Kidney (tissue), 13 donors: ENCODE measurements at regions not wholly inside any gene's neighbourhood (a gene's known extent, or its start where the extent isn't known, plus 50 kb on each side); places are given as distances from the start of the nearest gene placed in this dataset.

Experiments used
- DNase-seq, 5 donors: peaks; one replicate each; pipeline ENCODE4 v3.0.0-alpha.2; 2013 to 2020
- FAIRE-seq: peaks from 2 replicates; lab custom pipeline; 2012; peaks lifted over from hg19 to GRCh38; lab: Jason Lieb, UNC
- H3K27ac ChIP-seq, 2 donors: one replicate each; pipeline ENCODE4 v1.7.0; 2013; ENCODE audit warnings: low read depth in 2 of 2, low read length in 2 of 2, inconsistent platforms in 1 of 2
- H3K27me3 ChIP-seq: one replicate; pipeline ENCODE4 v1.7.1; 2013; ENCODE audit warnings: low read length, inconsistent platforms; ENCODE audit not compliant: control insufficient read depth, insufficient read depth
- H3K36me3 ChIP-seq, 3 donors: one replicate each; pipeline versions ENCODE4 v1.7.0 to v1.7.1; 2013; ENCODE audit warnings: low read length in 3 of 3, control low read depth in 1 of 3, inconsistent platforms in 1 of 3; ENCODE audit not compliant: insufficient read depth in 3 of 3, control insufficient read depth in 2 of 3
- H3K4me1 ChIP-seq, 3 donors: one replicate each; pipeline versions ENCODE4 v1.7.0 to v1.7.1; 2013; ENCODE audit warnings: low read length in 3 of 3, inconsistent platforms in 1 of 3, low read depth in 1 of 3; ENCODE audit not compliant: control insufficient read depth in 2 of 3, insufficient read depth in 2 of 3
- H3K4me3 ChIP-seq, 3 donors: one replicate each; pipeline versions ENCODE4 v1.7.0 to v1.8.1; 2013; ENCODE audit warnings: low read length in 3 of 3, control low read depth in 1 of 3, inconsistent platforms in 1 of 3
- H3K9ac ChIP-seq, 3 donors: one replicate each; pipeline versions ENCODE4 v1.7.0 to v1.7.1; 2013; ENCODE audit warnings: low read length in 3 of 3, control low read depth in 1 of 3, inconsistent platforms in 1 of 3
- H3K9me3 ChIP-seq, 3 donors: one replicate each; pipeline versions ENCODE4 v1.7.0 to v1.7.1; 2013; ENCODE audit warnings: low read length in 3 of 3, control low read depth in 1 of 3, inconsistent platforms in 1 of 3; ENCODE audit not compliant: control insufficient read depth in 2 of 3, insufficient read depth in 1 of 3
- intact Hi-C: fragments of 100-400 bp; cut with DNase I; formaldehyde crosslinking; loops from one replicate; pipeline ENCODE4 v1.11.1; 2022
- TF ChIP-seq, protein P1 (sequence below): IDR thresholded peaks from 3 replicates; pipeline ENCODE4 v1.5.1; 2012; ENCODE audit warnings: mild to moderate bottlenecking, moderate library complexity, borderline replicate concordance; ENCODE audit not compliant: insufficient read depth; ENCODE audit errors: extremely low read depth
- donor health status: control.
- donor health status: control.
- donor health status: control.
- donor health status: control.
- donor health status: control.
- donor health status: DM: yes; HTN: yes; CAD: no.
- donor health status: Normal renal cell carcinoma (clear cell type).

GRCh38 chr13:59588717-59589067, 575.0 kb downstream of the DIAPH3 start:
- TF ChIP-seq, protein P1, sequence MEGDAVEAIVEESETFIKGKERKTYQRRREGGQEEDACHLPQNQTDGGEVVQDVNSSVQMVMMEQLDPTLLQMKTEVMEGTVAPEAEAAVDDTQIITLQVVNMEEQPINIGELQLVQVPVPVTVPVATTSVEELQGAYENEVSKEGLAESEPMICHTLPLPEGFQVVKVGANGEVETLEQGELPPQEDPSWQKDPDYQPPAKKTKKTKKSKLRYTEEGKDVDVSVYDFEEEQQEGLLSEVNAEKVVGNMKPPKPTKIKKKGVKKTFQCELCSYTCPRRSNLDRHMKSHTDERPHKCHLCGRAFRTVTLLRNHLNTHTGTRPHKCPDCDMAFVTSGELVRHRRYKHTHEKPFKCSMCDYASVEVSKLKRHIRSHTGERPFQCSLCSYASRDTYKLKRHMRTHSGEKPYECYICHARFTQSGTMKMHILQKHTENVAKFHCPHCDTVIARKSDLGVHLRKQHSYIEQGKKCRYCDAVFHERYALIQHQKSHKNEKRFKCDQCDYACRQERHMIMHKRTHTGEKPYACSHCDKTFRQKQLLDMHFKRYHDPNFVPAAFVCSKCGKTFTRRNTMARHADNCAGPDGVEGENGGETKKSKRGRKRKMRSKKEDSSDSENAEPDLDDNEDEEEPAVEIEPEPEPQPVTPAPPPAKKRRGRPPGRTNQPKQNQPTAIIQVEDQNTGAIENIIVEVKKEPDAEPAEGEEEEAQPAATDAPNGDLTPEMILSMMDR: no peak
- Histone ChIP-seq H3K9ac (no peak overlapping the region), H3K4me1 (no peaks in the 10 kb centered on the region), H3K36me3 (no peaks in the 10 kb centered on the region), H3K27me3 (no peaks in the 10 kb centered on the region), H3K9me3 (no peaks in the 10 kb centered on the region), H3K27ac (no peak overlapping the region), H3K4me3 (no peak overlapping the region)
- FAIRE-seq: no peak
- DNase-seq: no peak
- intact Hi-C loops: no loop called here

DNA sequence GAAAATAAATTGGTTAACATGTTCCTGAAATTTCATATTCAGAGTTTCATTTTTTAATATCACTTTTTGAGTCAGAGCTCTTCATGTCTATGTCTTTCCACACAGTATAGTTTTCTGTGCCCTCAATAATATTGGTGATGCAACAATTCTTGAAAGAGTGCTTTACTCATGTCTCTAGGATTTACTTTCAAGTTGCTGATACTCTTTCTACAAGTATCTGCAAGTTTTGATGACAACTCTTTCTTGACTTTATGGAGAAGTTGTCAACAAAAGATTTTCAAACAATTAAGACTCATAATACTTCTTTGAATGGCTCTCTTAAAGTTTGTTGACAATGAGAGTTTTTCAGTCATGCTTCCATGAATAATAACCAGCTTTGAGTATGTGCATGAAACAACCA, 561.7 kb downstream of the DIAPH3 start:
- TF ChIP-seq, protein P1: no peak
- no peaks in the 10 kb centered on the region for H3K27me3 ChIP-seq
- H3K4me3 ChIP-seq: no peak overlapping the region
- H3K9me3 ChIP-seq: no peaks in the 10 kb centered on the region
- FAIRE-seq: no peak
- intact Hi-C loops: no loop called here
- no peak overlapping the region for H3K27ac ChIP-seq
- no peaks in the 10 kb centered on the region for H3K36me3 ChIP-seq
- no peak for DNase-seq
- no peak overlapping the region for H3K9ac ChIP-seq
- H3K4me1 ChIP-seq: no peaks in the 10 kb centered on the region

DNA sequence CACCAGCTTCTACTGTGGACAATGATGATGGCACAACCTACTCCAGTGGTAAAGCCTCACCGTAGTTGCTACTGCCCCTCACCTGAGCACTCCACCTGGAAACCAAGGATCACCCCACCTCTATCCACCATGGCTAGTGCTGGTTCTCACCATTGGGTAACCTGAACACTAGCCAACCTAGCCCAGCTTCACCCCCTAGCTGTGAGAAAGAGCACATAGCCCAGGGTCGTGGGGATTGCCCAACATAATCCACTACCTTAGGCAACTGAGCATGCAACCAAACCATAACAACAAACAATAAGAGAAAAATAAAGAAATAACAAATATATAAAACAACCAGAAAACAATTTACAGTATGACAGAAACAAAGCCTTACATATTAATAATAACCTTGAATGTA, 560.1 kb downstream of the DIAPH3 start:
- intact Hi-C loops: no loop called here
- Histone ChIP-seq H3K9me3 (no peaks in the 10 kb centered on the region), H3K9ac (no peak overlapping the region), H3K4me1 (peaks cover 0 to 5% (median 0%) of the 10 kb centered on the region in 3 donors), H3K4me3 (no peak overlapping the region), H3K36me3 (no peaks in the 10 kb centered on the region), H3K27ac (no peak overlapping the region), H3K27me3 (no peaks in the 10 kb centered on the region)
- FAIRE-seq: no peak
- TF ChIP-seq, protein P1: no peak
- no peak for DNase-seq

GRCh38 chr13:59607172-59607571, 556.6 kb downstream of the DIAPH3 start:
- FAIRE-seq: no peak
- TF ChIP-seq, protein P1: no peak

More at GRCh38 chr13:59607172-59607571, 556.6 kb downstream of the DIAPH3 start:
- intact Hi-C loops: no loop called here
- Histone ChIP-seq H3K27me3 (no peaks in the 10 kb centered on the region), H3K36me3 (no peaks in the 10 kb centered on the region), H3K9ac (no peak overlapping the region), H3K4me3 (no peak overlapping the region), H3K9me3 (no peaks in the 10 kb centered on the region), H3K27ac (no peak overlapping the region), H3K4me1 (peaks cover 0 to 5% (median 0%) of the 10 kb centered on the region in 3 donors)
- no peak for DNase-seq
